HG02642 (cell line): ENCODE measurements at regions not wholly inside any gene's neighbourhood (a gene's known extent, or its start where the extent isn't known, plus 50 kb on each side); places are given as distances from the start of the nearest gene placed in this dataset.
A peak's percentile ranks its signal among the peaks of the same experiment; 100 is the strongest.
"Not testable (repeated sequence)": the region's sequence is repeated elsewhere in the genome, so short reads cannot be mapped to it uniquely, and the experiment has no call there.

ENCODE experiments used
- ATAC-seq: cut with Tn5 transposase; IDR thresholded peaks from one replicate; pipeline ENCODE4 v1.9.1; 2021; ENCODE audit warnings: mild to moderate bottlenecking; ENCODE audit not compliant: unreplicated experiment, poor library complexity

DNA sequence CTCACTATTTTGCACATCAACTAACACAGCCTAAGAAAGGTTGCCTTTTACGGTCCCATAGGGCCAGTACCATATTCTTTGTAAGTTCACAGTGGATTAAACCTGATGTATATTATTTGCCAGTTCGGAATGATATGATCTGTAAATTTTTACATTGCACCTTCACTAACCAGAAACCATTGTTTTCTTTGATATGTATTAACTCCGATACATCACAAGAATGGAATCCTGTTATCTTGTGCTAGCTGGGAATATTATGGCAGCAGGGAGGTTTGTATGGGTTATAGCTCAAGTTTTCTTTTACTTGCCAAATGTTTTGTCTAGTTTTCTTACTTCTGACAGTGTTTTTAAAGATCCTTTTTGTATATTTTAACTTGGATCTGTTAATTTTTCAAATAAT, 51.4 kb upstream of the S1PR1 start:
- ATAC-seq, result no peak

GRCh38 chr1:101183388-101183699, 53.5 kb upstream of the S1PR1 start:
- no peak for ATAC-seq

DNA sequence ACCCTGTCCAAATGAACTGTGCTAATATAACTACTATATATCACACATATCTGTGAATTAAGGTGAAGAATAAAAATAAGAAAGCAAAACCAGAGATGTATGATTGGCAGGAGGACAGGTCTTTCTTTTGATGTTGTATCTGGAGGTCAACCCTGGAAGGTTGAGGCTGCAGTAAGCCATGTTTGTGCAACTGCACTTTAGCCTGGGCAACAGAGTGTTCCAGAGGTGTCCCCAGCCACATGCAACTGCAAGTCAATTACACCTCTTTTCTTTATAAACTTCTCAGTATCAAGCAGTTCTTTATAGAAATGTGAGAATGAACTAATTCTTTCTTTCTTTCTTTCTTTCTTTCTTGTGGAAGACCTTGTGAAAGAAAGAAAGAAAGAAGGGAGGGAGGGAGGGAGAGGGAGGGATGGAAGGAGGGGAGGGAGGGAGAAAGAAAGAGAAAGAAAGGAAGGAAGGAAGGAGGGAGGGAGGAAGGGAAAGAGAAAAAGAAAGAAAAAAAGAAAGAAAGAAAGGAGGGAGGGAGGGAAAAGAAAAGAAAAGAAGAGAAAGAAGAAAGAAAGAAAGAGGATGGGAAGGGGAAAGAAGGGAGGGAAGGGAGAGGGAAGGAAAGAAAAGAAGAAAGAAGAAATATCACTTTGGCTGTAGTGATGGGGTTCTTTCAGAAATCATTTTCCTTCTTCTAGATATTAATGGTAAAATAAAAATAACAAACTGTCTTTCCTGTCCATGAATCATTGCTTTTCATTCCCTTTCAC, 54.0 kb upstream of the S1PR1 start:
- no peak for ATAC-seq

- ATAC-seq, result no peak
Measured at GRCh38 chr1:101181930-101182329, 54.9 kb upstream of the S1PR1 start.

DNA sequence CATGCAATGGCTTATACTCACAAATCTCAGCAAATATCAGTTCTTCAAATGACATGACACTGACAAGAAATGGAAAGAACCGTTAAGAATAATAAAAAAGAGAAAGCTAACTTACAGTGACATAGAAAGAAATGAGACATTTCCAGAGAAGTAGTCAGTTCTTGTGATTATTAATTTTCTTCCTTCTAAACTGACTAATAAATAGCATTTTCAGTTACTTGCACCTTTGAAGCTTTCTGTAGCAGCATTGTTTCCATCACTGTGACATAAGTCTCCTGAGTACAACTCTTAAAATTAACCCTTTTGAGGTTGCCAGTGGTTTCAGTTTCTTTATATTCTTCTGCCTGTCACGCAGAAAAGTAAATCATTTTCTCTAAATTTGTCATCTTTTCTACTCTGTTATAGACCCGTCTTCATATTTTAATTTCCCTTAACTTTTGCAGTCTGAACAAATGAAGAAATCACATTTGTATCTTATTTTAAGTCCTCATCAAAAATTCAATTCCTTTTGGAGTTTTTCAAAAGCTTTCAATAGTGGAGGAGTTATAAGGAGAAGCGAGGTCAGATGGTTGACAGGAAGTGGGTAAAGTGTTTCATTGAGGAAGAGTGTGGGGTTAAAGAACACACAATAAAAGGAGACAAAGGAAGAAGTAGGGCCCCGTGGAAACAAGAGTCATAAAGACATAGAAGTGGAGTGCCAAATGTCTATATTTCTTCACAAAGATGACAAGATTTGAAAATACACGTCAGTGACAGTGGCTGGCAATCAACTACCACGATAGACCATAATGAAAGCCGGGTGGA, 57.9 kb upstream of the S1PR1 start:
- ATAC-seq, result peak; percentile 90

DNA sequence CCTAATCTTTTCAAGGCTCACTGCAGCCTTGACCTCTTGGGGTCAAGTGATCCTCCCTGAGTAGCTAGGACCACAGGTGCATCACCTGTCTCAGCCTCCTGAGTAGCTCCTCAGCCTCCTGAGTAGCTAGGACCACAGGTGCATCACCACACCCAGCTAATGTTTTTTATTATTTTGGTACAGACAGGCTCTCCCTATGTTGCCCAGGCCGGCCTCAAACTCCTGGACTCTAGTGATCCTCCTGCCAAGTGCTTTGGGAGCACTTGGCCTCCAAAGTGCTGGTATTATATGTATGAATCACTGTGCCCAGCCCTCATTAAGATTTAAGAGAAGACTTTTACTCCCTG, 58.5 kb upstream of the S1PR1 start:
- no peak for ATAC-seq

GRCh38 chr1:101175886-101176285, 60.9 kb upstream of the S1PR1 start:
- no peak for ATAC-seq

DNA sequence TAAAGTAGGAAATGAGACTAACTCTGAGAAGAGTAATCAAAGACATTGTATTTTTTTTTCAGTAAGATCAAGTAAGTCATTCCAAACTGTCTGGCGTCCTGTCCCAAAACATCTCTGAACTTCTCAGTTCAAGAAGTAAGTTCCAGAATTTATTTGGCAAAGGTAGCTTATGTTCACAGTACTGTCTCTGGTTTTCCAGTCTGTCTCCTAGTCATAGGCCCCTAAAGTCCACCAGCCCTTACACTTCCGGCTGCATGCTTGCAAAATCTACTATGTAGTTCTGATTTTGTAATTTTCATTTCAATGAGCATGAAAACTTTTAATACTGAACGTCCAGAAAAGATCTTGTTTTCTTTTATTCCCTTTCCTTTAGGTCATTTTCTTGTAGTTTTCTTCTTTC, 61.4 kb upstream of the S1PR1 start:
- ATAC-seq, result no peak

- no peak for ATAC-seq
Measured at GRCh38 chr1:101174722-101175121, 62.1 kb upstream of the S1PR1 start.

GRCh38 chr1:101174298-101174697, 62.5 kb upstream of the S1PR1 start:
- not testable (repeated sequence) for ATAC-seq

DNA sequence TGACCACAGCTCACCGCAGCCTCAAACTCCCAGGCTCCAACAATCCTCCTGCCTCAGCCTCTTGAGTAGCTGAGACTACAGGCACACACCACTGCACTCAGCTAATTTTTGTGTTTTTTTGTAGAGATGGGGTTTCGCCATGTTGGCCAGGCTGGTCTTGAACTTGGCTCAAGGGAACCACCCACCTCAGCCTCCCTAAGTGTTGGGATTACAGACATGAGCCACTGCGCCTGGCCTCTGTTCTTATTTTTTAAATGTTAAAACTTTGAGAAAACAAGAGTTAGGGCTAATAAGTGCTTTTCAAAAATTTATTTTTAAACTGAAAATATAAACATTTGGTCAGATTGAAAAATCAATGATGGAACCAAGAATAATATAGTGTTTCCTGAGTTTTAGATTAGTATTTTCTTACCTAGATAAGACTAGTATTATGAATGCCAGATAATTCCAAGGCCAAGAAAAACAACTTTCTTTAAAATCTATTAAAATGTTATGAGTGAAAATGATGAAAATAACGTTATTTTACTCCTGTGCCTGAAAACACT, 66.2 kb upstream of the S1PR1 start:
- ATAC-seq, result no peak

DNA sequence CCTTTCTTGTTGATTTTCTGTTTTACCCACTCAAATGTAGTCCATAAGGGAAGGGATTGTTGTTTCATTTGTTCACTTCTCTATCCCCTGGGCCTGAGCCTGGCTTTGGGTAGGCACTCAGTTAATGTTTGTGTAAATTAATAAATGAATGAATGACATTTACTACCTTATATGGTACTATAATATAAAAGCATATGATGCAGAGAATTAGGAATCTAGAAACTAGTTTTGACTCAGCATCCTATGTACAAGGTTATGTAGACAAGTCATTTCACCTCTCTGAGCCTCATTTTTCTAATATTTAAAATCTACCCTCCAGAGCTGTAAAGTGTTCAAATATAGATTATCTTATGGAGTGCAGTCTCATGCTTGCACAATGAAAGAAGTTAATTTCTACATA, 68.9 kb upstream of the S1PR1 start:
- ATAC-seq, result peak; percentile 51

DNA sequence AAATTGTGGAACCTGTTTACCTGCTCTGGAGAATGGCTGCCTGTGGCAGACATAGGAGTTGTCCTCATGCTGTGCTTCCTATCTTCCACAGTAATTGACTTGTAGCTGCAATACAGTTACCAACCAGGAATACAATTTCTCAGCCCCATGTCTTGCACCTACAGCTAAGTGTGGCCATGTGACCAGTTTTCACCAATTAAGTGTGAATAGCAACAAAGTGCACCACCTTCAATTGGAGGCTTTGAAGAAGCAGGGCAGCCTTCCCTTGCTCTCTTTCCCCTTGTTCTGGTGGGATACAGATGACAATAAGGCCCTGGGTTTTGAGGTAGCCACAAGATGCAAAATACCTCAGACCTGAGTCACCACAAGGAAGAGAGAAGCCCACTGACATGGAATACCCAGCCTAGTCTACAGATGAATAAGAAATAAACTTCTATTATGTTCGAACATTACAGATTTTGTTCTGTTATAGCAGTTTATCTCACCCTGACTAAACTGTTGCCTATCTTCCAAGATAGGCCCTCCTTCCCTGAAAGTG, 70.2 kb upstream of the S1PR1 start:
- ATAC-seq, result no peak

DNA sequence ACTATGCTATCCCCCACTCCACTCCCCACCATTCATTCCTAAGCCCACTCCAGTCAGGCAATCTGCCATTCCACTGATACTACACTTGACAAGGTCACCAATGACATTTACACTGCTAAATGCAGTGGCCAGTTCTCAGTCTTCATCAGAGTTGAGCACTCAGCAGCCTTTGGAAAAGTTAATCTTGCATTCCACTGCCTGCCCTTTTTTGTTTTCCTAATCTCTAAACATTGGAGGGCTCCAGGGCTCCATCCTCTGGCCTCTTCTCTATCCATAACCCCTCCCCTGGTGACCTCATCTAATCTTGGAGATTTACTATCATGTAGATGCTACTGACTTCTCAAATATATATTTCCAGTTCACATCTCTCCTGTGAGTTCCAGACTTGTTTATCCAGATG, 70.9 kb upstream of the S1PR1 start:
- no peak for ATAC-seq

DNA sequence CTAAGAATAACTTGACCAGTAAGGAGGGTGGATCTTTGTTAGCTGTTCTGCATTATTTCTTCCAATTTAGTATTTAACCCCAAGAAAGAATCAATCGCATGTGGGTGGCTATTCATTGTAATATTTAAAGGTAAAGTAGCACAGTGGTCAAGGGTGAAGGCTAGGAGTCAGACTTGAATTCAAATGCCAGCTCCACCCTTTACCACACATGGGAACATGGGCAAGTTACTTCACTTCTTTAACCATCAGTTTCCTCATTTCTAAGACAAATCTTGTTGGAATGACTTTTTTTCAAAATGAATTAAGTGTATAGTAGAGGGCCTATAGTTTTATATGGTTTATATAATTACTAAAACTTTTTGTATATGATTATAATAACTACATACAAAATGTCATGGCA, 71.3 kb upstream of the S1PR1 start:
- ATAC-seq, result no peak

- ATAC-seq, result no peak
Measured at GRCh38 chr1:101164776-101165175, 72.0 kb upstream of the S1PR1 start.

DNA sequence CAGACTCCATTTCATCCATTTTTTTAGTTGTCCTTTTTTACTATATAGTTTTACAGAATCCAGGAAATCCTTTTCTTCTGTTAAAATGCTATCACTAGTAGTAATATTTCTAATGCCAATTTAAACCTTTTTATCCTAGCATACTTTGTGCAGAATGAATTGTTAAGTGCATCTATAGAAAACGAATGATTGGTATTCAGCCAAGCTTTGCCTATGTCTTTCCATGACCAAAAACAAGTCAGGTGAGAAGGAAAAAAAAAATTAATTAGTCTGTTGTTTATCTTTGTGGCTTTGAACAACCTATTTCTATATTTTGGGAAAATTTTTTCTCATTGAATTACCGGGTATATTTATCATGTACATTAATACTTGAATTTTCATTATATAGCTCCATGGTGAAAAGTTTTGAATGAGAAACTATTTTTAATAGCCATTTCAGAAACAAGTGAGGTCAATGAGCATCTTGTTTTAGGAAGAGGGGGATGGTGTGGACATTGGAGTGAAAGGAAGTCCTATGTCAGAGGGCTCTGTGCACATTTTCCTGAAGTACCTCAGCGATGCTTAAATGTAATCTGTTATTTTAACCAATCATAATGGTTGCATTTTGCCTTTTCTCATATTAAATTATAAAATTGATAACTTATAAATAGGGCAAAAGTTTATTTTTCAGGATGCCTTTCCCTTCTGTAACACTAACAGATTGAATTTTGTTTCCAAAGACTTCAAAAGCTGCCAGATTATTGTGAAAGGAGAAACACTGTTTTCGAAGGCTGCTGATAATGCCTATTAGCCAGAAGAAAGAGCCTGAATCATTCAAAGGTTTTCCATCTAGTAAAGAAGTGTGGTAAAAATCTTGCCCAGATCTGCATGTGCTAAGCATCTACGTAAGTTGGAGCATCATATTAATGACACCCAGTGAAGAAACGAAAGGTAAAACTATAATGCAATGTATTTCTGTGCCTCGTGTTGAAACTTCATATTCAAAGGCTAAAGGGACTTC, 73.8 kb upstream of the S1PR1 start:
- ATAC-seq, result no peak

GRCh38 chr1:101162300-101162699, 74.5 kb upstream of the S1PR1 start:
- ATAC-seq, result no peak

DNA sequence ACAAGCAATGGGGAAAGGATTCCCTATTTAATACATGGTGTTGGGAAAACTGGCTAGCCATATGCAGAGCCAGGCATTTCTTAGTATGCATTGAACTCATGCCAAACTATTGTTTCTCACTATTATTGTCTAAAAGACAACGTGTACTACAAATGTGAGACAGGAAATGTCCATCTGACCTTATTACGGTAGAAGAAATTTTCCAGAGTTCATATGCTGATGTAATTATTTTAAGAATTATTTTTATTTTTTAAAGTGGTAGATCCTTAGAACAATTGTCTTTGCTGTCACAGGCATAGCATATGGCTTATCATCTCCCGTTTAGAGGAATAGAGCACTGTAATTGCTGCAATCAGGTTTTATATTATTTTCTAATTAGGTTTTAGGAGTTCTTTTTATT, 75.2 kb upstream of the S1PR1 start:
- no peak for ATAC-seq

DNA sequence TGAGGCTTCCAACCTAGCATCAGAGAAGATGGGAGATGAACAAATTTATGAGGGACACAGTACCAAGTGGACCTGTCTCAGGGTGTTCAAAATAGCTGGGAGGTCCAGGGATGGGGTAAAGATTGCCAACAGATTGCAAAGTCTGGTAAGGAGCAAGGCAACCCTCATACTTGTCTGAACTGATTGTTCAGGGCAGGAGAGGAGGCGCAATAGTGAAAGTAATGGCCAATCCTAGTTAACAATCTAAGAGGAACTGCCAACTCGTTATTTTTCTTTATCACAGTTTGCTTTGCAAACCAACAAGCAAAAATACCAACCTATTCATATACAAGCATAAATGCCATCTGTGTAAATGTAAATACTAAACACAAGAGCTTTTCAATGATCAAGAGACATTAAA, 78.4 kb upstream of the S1PR1 start:
- ATAC-seq, result no peak
